SK-N-SH (cell line): ENCODE measurements at regions not wholly inside any gene's neighbourhood (a gene's known extent, or its start where the extent isn't known, plus 50 kb on each side); places are given as distances from the start of the nearest gene placed in this dataset.

ENCODE experiments used
- CTCF ChIP-seq: fragments of 200-600 bp; sonication (generic); IDR thresholded peaks from 2 replicates; pipeline ENCODE4 v1.6.1; 2017; ENCODE audit warnings: antibody characterized with exemption, mild to moderate bottlenecking, moderate library complexity
- MAX ChIP-seq: IDR thresholded peaks from 2 replicates; pipeline ENCODE4 v1.4.0; 2012; ENCODE audit warnings: low read depth
- SIN3A ChIP-seq: IDR thresholded peaks from 2 replicates; pipeline ENCODE4 v1.6.1; 2012; ENCODE audit warnings: low read depth, mild to moderate bottlenecking, low read length, moderate library complexity, borderline replicate concordance
- YY1 ChIP-seq: IDR thresholded peaks from 2 replicates; pipeline ENCODE4 v1.4.0; 2012; ENCODE audit warnings: low read depth, mild to moderate bottlenecking

GRCh38 chr5:169472544-169472943, 111.0 kb upstream of the SPDL1 start:
- no peak for TF ChIP-seq SIN3A
- no peak for TF ChIP-seq MAX
- TF ChIP-seq YY1, result no peak
- no peak for TF ChIP-seq CTCF
